Osteocyte (in vitro differentiated cells): ENCODE measurements at regions not wholly inside any gene's neighbourhood (a gene's known extent, or its start where the extent isn't known, plus 50 kb on each side); places are given as distances from the start of the nearest gene placed in this dataset.
A peak's percentile ranks its signal among the peaks of the same experiment; 100 is the strongest.

Experiments
- DNase-seq: peaks from one replicate; pipeline ENCODE4 v3.0.0; 2021; ENCODE audit warnings: mixed read lengths; ENCODE audit not compliant: unreplicated experiment; ENCODE audit errors: extremely low spot score
- H3K27ac Mint-ChIP-seq: one replicate; pipeline ENCODE4 v1.8.0; 2021; ENCODE audit warnings: mild to moderate bottlenecking, mixed read lengths; ENCODE audit not compliant: unreplicated experiment
- H3K27me3 Mint-ChIP-seq: one replicate; pipeline ENCODE4 v1.8.0; 2021; ENCODE audit warnings: mixed read lengths; ENCODE audit not compliant: unreplicated experiment
- H3K36me3 Mint-ChIP-seq: one replicate; pipeline ENCODE4 v1.8.0; 2021; ENCODE audit warnings: mixed read lengths; ENCODE audit not compliant: unreplicated experiment
- H3K4me1 Mint-ChIP-seq: one replicate; pipeline ENCODE4 v1.8.0; 2021; ENCODE audit warnings: mixed read lengths; ENCODE audit not compliant: unreplicated experiment
- H3K4me3 Mint-ChIP-seq: one replicate; pipeline ENCODE4 v1.8.0; 2021; ENCODE audit warnings: mild to moderate bottlenecking, moderate library complexity, mixed read lengths; ENCODE audit not compliant: unreplicated experiment
- H3K9me3 Mint-ChIP-seq: one replicate; pipeline ENCODE4 v1.8.0; 2021; ENCODE audit warnings: mixed read lengths; ENCODE audit not compliant: unreplicated experiment
- CTCF ChIP-seq: fragments of 200-600 bp; sonication (generic); IDR thresholded peaks from 2 replicates; pipeline ENCODE4 v1.5.0; 2021; ENCODE audit warnings: antibody characterized with exemption, mild to moderate bottlenecking, moderate library complexity

- H3K4me1 Mint-ChIP-seq = peaks cover 37% of the 10 kb centered on the region
- no peak for TF ChIP-seq CTCF
- H3K27ac Mint-ChIP-seq = no peak overlapping the region
- no peak overlapping the region for H3K4me3 Mint-ChIP-seq
- peaks cover 16% of the 10 kb centered on the region for H3K9me3 Mint-ChIP-seq
- DNase-seq = no peak
- no peaks in the 10 kb centered on the region for H3K36me3 Mint-ChIP-seq
- H3K27me3 Mint-ChIP-seq = no peaks in the 10 kb centered on the region
These were observed 129.8 kb upstream of the JCAD start for GRCh38 chr10:30189238-30189580.

- H3K36me3 Mint-ChIP-seq = no peaks in the 10 kb centered on the region
- no peak for DNase-seq
- no peaks in the 10 kb centered on the region for H3K27me3 Mint-ChIP-seq
- no peak overlapping the region for H3K4me3 Mint-ChIP-seq
- peaks cover 41% of the 10 kb centered on the region for H3K4me1 Mint-ChIP-seq
- no peak for TF ChIP-seq CTCF
- H3K9me3 Mint-ChIP-seq = peaks cover 11% of the 10 kb centered on the region
- no peak overlapping the region for H3K27ac Mint-ChIP-seq
These were observed 129.3 kb upstream of the JCAD start for GRCh38 chr10:30188556-30189237.

GRCh38 chr10:30188101-30188500, 128.7 kb upstream of the JCAD start:
- DNase-seq = no peak
- no peaks in the 10 kb centered on the region for H3K27me3 Mint-ChIP-seq
- H3K4me3 Mint-ChIP-seq = no peak overlapping the region
- peaks cover 47% of the 10 kb centered on the region for H3K4me1 Mint-ChIP-seq
- H3K27ac Mint-ChIP-seq = no peak overlapping the region
- no peaks in the 10 kb centered on the region for H3K36me3 Mint-ChIP-seq
- peaks cover 5% of the 10 kb centered on the region for H3K9me3 Mint-ChIP-seq
- TF ChIP-seq CTCF = no peak

- DNase-seq = no peak
- no peaks in the 10 kb centered on the region for H3K27me3 Mint-ChIP-seq
- H3K4me1 Mint-ChIP-seq = peaks cover 58% of the 10 kb centered on the region
- H3K36me3 Mint-ChIP-seq = no peaks in the 10 kb centered on the region
- H3K9me3 Mint-ChIP-seq = no peaks in the 10 kb centered on the region
- TF ChIP-seq CTCF = no peak
- no peak overlapping the region for H3K27ac Mint-ChIP-seq
- H3K4me3 Mint-ChIP-seq = no peak overlapping the region
These were observed 127.6 kb upstream of the JCAD start for GRCh38 chr10:30187010-30187409.

- Mint-ChIP-seq H3K9me3 (no peaks in the 10 kb centered on the region), H3K27ac (peak overlapping the region; percentile 9), H3K27me3 (no peaks in the 10 kb centered on the region), H3K4me1 (peaks cover 63% of the 10 kb centered on the region), H3K4me3 (no peak overlapping the region), H3K36me3 (no peaks in the 10 kb centered on the region)
- no peak for DNase-seq
- TF ChIP-seq CTCF = peak; percentile 10
These were observed 127.0 kb upstream of the JCAD start for GRCh38 chr10:30186371-30186875.
